GM18861 (cell line): ENCODE measurements at regions not wholly inside any gene's neighbourhood (a gene's known extent, or its start where the extent isn't known, plus 50 kb on each side); places are given as distances from the start of the nearest gene placed in this dataset.

Experiments
- ATAC-seq: cut with Tn5 transposase; IDR thresholded peaks from one replicate; pipeline ENCODE4 v1.9.1; 2021; ENCODE audit not compliant: unreplicated experiment

- peak; percentile 43 for ATAC-seq
Measured at GRCh38 chr4:144902614-144903013, 195.4 kb downstream of the ANAPC10 start.

GRCh38 chr4:144903953-144904711, 193.9 kb downstream of the ANAPC10 start:
- no peak for ATAC-seq

DNA sequence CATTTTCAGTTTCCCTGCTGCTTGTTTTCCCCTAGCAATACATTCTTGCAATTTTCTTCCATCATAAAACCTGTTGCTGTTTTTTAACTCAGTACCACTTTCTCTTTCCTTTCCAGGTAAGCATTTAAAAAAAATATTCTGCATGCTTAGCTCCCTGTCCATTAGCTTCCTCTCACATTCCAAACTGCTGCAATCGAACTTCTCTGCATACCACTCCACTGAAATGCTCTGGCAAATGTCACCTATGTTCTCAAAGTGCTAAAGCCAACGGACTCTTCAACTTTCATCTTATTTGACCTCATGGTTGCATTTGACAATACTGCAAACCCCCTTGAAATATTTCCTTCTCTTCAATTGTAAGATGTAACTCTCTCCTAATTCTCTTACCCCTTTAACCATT, 192.7 kb downstream of the ANAPC10 start:
- ATAC-seq, result no peak

- no peak for ATAC-seq
Measured at GRCh38 chr4:144906181-144906925, 191.6 kb downstream of the ANAPC10 start.

GRCh38 chr4:144910723-144911122, 187.3 kb downstream of the ANAPC10 start:
- no peak for ATAC-seq
